RWPE1 (cell line): ENCODE measurements at regions not wholly inside any gene's neighbourhood (a gene's known extent, or its start where the extent isn't known, plus 50 kb on each side); places are given as distances from the start of the nearest gene placed in this dataset.

Source experiments
- CTCF ChIA-PET: fragments of 350-600 bp; sonication (Branson Sonifier 250); formaldehyde crosslinking; extraction: SDS; loops from one replicate; lab custom pipeline; 2021; lab: Yijun Ruan, JAX
- POLR2A ChIA-PET: fragments of 400-600 bp; formaldehyde crosslinking; extraction: SDS; loops from one replicate; lab custom pipeline; 2020; ENCODE audit warnings: antibody characterized with exemption; ENCODE audit not compliant: low non-redundant PET; lab: Yijun Ruan, JAX
- DNase-seq: peaks from one replicate; pipeline ENCODE4 v3.0.0; 2012; ENCODE audit warnings: low spot score
- H3K27ac ChIP-seq: fragments of 450-650 bp; 2 replicates; pipeline ENCODE4 v1.5.1; 2017
- CTCF ChIP-seq: fragments of 450-650 bp; conservative IDR thresholded peaks from 2 replicates; pipeline ENCODE4 v1.5.1; 2017; ENCODE audit warnings: low read depth, mild to moderate bottlenecking

- POLR2A ChIA-PET: no interaction called here
- no peak overlapping the region for H3K27ac ChIP-seq
- DNase-seq: no peak
- TF ChIP-seq CTCF: no peak
- CTCF ChIA-PET: no interaction called here
Measured at GRCh38 chr16:79543219-79543618, 57.3 kb downstream of the MAF start.

- no peak overlapping the region for H3K27ac ChIP-seq
- DNase-seq: no peak
- TF ChIP-seq CTCF: no peak
- CTCF ChIA-PET: interaction anchor here (0.8 kb wide), 1 partner anchor 58 kb away, joined by 5 read pairs; no protein-coding TSS in a partner anchor
- POLR2A ChIA-PET: no interaction called here
Measured at GRCh38 chr16:79542237-79542774, 58.2 kb downstream of the MAF start.

- ChIA-PET CTCF (no interaction called here), POLR2A (no interaction called here)
- no peak for DNase-seq
- no peak overlapping the region for H3K27ac ChIP-seq
- TF ChIP-seq CTCF: no peak
Measured at GRCh38 chr16:79540825-79541595, 59.5 kb downstream of the MAF start.

- ChIA-PET CTCF (no interaction called here), POLR2A (no interaction called here)
- no peak for DNase-seq
- TF ChIP-seq CTCF: no peak
- no peak overlapping the region for H3K27ac ChIP-seq
Measured at GRCh38 chr16:79537584-79537983, 63.0 kb downstream of the MAF start.

GRCh38 chr16:79536958-79537357 is 63.6 kb downstream of the MAF start:
- no peak for TF ChIP-seq CTCF
- ChIA-PET CTCF (interaction anchor here (0.5 kb wide), 1 partner anchor 743 kb away, joined by 5 read pairs; no protein-coding TSS in a partner anchor), POLR2A (no interaction called here)
- DNase-seq: no peak
- H3K27ac ChIP-seq: no peak overlapping the region

GRCh38 chr16:79535130-79535529 is 65.4 kb downstream of the MAF start:
- ChIA-PET POLR2A (no interaction called here), CTCF (no interaction called here)
- DNase-seq: no peak
- TF ChIP-seq CTCF: no peak
- H3K27ac ChIP-seq: no peak overlapping the region
